OCI-LY1 (cell line): ENCODE measurements at regions not wholly inside any gene's neighbourhood (a gene's known extent, or its start where the extent isn't known, plus 50 kb on each side); places are given as distances from the start of the nearest gene placed in this dataset.

Experiments used
- CTCF ChIP-seq: fragments of 200-600 bp; sonication (generic), shearing (Covaris generic); IDR thresholded peaks from 2 replicates; pipeline ENCODE4 v1.5.1; 2017; ENCODE audit warnings: mild to moderate bottlenecking, antibody characterized with exemption, low read length, moderate library complexity, mixed read lengths
- EZH2 ChIP-seq: fragments of 200-600 bp; sonication (generic), shearing (Covaris generic); IDR thresholded peaks from 2 replicates; pipeline ENCODE4 v1.8.0; 2017; ENCODE audit warnings: borderline replicate concordance, mixed run types, mild to moderate bottlenecking, antibody characterized with exemption, low read length, moderate library complexity, mixed read lengths

- TF ChIP-seq CTCF: no peak
- no peak for TF ChIP-seq EZH2
Observed at GRCh38 chr4:53841711-53842110, 222.7 kb downstream of the CHIC2 start.
